K562 (cell line): ENCODE measurements at regions not wholly inside any gene's neighbourhood (a gene's known extent, or its start where the extent isn't known, plus 50 kb on each side); places are given as distances from the start of the nearest gene placed in this dataset.

Source experiments
- ATAC-seq: fragments of 200-7000 bp; cut with Tn5 transposase; 3 replicates; pipeline ENCODE4 v1.9.1; 2020; ENCODE audit warnings: moderate library complexity
- BruUV-seq: library from RNA; stranded (reverse); fragments of 400-500 nt; replicated peaks from 2 replicates; lab custom pipeline; 2021; lab: Mats Ljungman, UMichigan
- CTCF ChIA-PET: fragments of 300-600 bp; formaldehyde crosslinking; extraction: SDS; loops from one replicate; lab custom pipeline; 2021; ENCODE audit warnings: low intra/inter-chr PET ratio; lab: Yijun Ruan, JAX
- POLR2A ChIA-PET: fragments of 300-600, 350-650 bp; sonication (Branson Sonifier 250); formaldehyde crosslinking; extraction: SDS; loops from one replicate; lab custom pipeline; 2021; ENCODE audit warnings: antibody characterized with exemption, inconsistent platforms; lab: Yijun Ruan, JAX
- DNase-seq, 4 experiments: peaks; one replicate each; pipeline versions ENCODE4 v3.0.0 to v3.0.0-alpha.2; 2011 to 2018; ENCODE audit warnings: low spot score in 3 of 4, mixed read lengths in 3 of 4; ENCODE audit errors: extremely low read depth in 1 of 4
- FAIRE-seq: peaks from 2 replicates; lab custom pipeline; 2011; peaks lifted over from hg19 to GRCh38; lab: Jason Lieb, UNC
- H2AFZ ChIP-seq: 2 replicates; pipeline ENCODE4 v1.6.0; 2011; ENCODE audit warnings: low read depth, low read length, control low read depth, inconsistent platforms
- H3K27ac ChIP-seq: fragments of 200-600 bp; 3 replicates; pipeline ENCODE4 v1.8.0; 2011; ENCODE audit warnings: low read depth, mild to moderate bottlenecking, control low read depth, inconsistent platforms, low read length, moderate library complexity, mixed read lengths; ENCODE audit errors: extremely low read depth
- H3K27me3 ChIP-seq, 2 experiments: fragments of 300-600 bp in 1 of 2; 2 replicates in 1 of 2; 3 replicates in 1 of 2; pipeline versions ENCODE4 v1.6.0 to v1.8.0; 2011; ENCODE audit warnings: inconsistent platforms in 2 of 2, low read length in 2 of 2, mild to moderate bottlenecking in 1 of 2, mixed read lengths in 1 of 2, moderate library complexity in 1 of 2; ENCODE audit not compliant: control insufficient read depth in 2 of 2, insufficient read depth in 2 of 2
- H3K36me3 ChIP-seq: fragments of 300-600 bp; 3 replicates; pipeline ENCODE4 v1.8.0; 2011; ENCODE audit warnings: mild to moderate bottlenecking, low read length, inconsistent platforms; ENCODE audit not compliant: control insufficient read depth, insufficient read depth
- H3K4me1 ChIP-seq, 2 experiments: fragments of 200-600 bp in 1 of 2; replicated peaks in 1 of 2; 2 replicates in 1 of 2; 3 replicates in 1 of 2; pipeline versions ENCODE4 v1.5.1 to v1.8.0; 2011; ENCODE audit warnings: inconsistent platforms in 2 of 2, low read length in 2 of 2, mild to moderate bottlenecking in 1 of 2, mixed read lengths in 1 of 2, moderate library complexity in 1 of 2; ENCODE audit not compliant: control insufficient read depth in 2 of 2, insufficient read depth in 2 of 2
- H3K4me2 ChIP-seq: 2 replicates; pipeline ENCODE4 v1.6.1; 2011; ENCODE audit warnings: low read length, control low read depth, inconsistent platforms, mixed read lengths; ENCODE audit not compliant: insufficient read depth
- H3K4me3 ChIP-seq: fragments of 200-600 bp; sonication (generic), shearing (Covaris generic); 2 replicates; pipeline ENCODE4 v1.5.1; 2016; ENCODE audit warnings: control low read depth, inconsistent platforms
- H3K79me2 ChIP-seq: fragments of 200-600 bp; 3 replicates; pipeline ENCODE4 v1.8.0; 2011; ENCODE audit warnings: low read length, inconsistent platforms; ENCODE audit not compliant: control insufficient read depth, insufficient read depth
- H3K9ac ChIP-seq, 2 experiments: 2 replicates each; pipeline versions ENCODE4 v1.6.0 to v1.6.1; 2011; ENCODE audit warnings: low read depth in 2 of 2, low read length in 2 of 2, control low read depth in 1 of 2, inconsistent platforms in 1 of 2, mild to moderate bottlenecking in 1 of 2, mixed read lengths in 1 of 2; ENCODE audit not compliant: insufficient read depth in 1 of 2
- H3K9me1 ChIP-seq: one replicate; pipeline ENCODE4 v1.6.0; 2011; ENCODE audit warnings: inconsistent platforms, mild to moderate bottlenecking, low read length, moderate library complexity; ENCODE audit not compliant: control insufficient read depth, insufficient read depth
- H3K9me3 ChIP-seq: replicated peaks from 2 replicates; pipeline ENCODE4 v1.5.1; 2011; ENCODE audit warnings: low read depth, low read length, inconsistent platforms; ENCODE audit not compliant: control insufficient read depth, insufficient read depth
- H4K20me1 ChIP-seq: replicated peaks from 2 replicates; pipeline ENCODE4 v1.6.1; 2011; ENCODE audit warnings: low read length, inconsistent platforms, mixed read lengths; ENCODE audit not compliant: control insufficient read depth, insufficient read depth
- ATF7 ChIP-seq: fragments of 450-650 bp; IDR thresholded peaks from 2 replicates; pipeline ENCODE4 v1.7.1; 2014; ENCODE audit warnings: mild to moderate bottlenecking, moderate library complexity
- BHLHE40 ChIP-seq: IDR thresholded peaks from 2 replicates; pipeline ENCODE4 v1.6.1; 2011; ENCODE audit warnings: low read length, improper control_type of control experiment
- FOXO4 ChIP-seq: fragments of 450-650 bp; formaldehyde crosslinking; IDR thresholded peaks from 2 replicates; pipeline ENCODE4 v1.4.0; 2020; ENCODE audit warnings: mild to moderate bottlenecking, moderate library complexity
- NFIC ChIP-seq: fragments of 450-650 bp; IDR thresholded peaks from 2 replicates; pipeline ENCODE4 v1.6.1; 2017; ENCODE audit warnings: mild to moderate bottlenecking, inconsistent platforms
- NRF1 ChIP-seq, 2 experiments: fragments of 450-650 bp; IDR thresholded peaks in 1 of 2; conservative IDR thresholded peaks in 1 of 2; 2 replicates each; pipeline ENCODE4 v1.6.1; 2014; ENCODE audit warnings: mild to moderate bottlenecking in 2 of 2
- RBM22 ChIP-seq: fragments of 200-400 bp; formaldehyde crosslinking; IDR thresholded peaks from 2 replicates; pipeline ENCODE4 v1.6.1; 2018; ENCODE audit warnings: low read length, low read depth; ENCODE audit not compliant: poor library complexity, severe bottlenecking
- SLC30A9 ChIP-seq: fragments of 250-450 bp; sonication (Bioruptor Pico); IDR thresholded peaks from 2 replicates; pipeline ENCODE4 v1.8.0; 2022; ENCODE audit warnings: mild to moderate bottlenecking, moderate library complexity
- SMAD3 ChIP-seq: fragments of 450-650 bp; formaldehyde crosslinking; conservative IDR thresholded peaks from 2 replicates; pipeline ENCODE4 v1.4.0; 2020; ENCODE audit warnings: mild to moderate bottlenecking
- SMARCE1 ChIP-seq: fragments of 450-650 bp; IDR thresholded peaks from 2 replicates; pipeline ENCODE4 v1.7.1; 2016; ENCODE audit warnings: mild to moderate bottlenecking
- SNIP1 ChIP-seq: fragments of 450-650 bp; IDR thresholded peaks from 2 replicates; pipeline ENCODE4 v1.7.1; 2017; ENCODE audit warnings: low read depth, mild to moderate bottlenecking
- ZBTB49 ChIP-seq: sonication (generic); formaldehyde crosslinking; IDR thresholded peaks from 2 replicates; pipeline ENCODE4 v1.8.0; 2022; ENCODE audit warnings: missing genetic modification reagents, mild to moderate bottlenecking, borderline replicate concordance
- ZNF778 ChIP-seq: fragments of 450-650 bp; formaldehyde crosslinking; IDR thresholded peaks from 2 replicates; pipeline ENCODE4 v1.4.0; 2020; ENCODE audit warnings: mild to moderate bottlenecking, moderate library complexity
- whole genome bisulfite sequencing: fragments of 100-300 bp; shearing (Covaris generic); methylation state at CpG from one replicate; pipeline ENCODE4 v1.1.6; 2016; ENCODE audit warnings: low coverage, mixed read lengths; ENCODE audit not compliant: insufficient coverage; ENCODE audit errors: missing lambda C conversion rate; 5-methylcytosine and 5-hydroxymethylcytosine counted together
- in situ Hi-C: fragments of 300-500 bp; cut with MboI; formaldehyde crosslinking; loops from 4 replicates; pipeline ENCODE4 v1.15.0; 2018; ENCODE audit warnings: inconsistent platforms, mixed read lengths
- intact Hi-C: fragments of 100-400 bp; cut with micrococcal nuclease; formaldehyde crosslinking; loops from 2 replicates; pipeline ENCODE4 v1.14.2; 2022
- TF ChIP-seq, protein P1 (sequence below): fragments of 250-450 bp; sonication (Bioruptor Pico); IDR thresholded peaks from 2 replicates; pipeline ENCODE4 v1.8.0; 2021; ENCODE audit warnings: moderate library complexity, mild to moderate bottlenecking, inconsistent platforms
- TF ChIP-seq, protein P2 (sequence below): fragments of 250-450 bp; sonication (Bioruptor Pico); IDR thresholded peaks from 2 replicates; pipeline ENCODE4 v1.8.0; 2021; ENCODE audit warnings: moderate library complexity, mild to moderate bottlenecking, inconsistent platforms

GRCh38 chr6:938271-938905 lies 245.4 kb upstream of the EXOC2 start:
- POLR2A ChIA-PET, result no interaction called here
- no peaks in the 10 kb centered on the region for H3K36me3 ChIP-seq
- TF ChIP-seq ZBTB49, result no peak
- TF ChIP-seq, protein P1, sequence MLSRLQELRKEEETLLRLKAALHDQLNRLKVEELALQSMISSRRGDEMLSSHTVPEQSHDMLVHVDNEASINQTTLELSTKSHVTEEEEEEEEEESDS (CRISPR knock-in tag), result no peak
- TF ChIP-seq SMARCE1, result no peak
- TF ChIP-seq ATF7, result no peak
- TF ChIP-seq FOXO4, result no peak
- TF ChIP-seq NRF1 (conservative IDR thresholded peaks at IDR 0.05 in 1 of 2, IDR thresholded peaks at IDR 0.05 in 1 of 2), result no peak
- TF ChIP-seq ZNF778 (CRISPR knock-in tag), result no peak
- TF ChIP-seq SNIP1, result no peak
- TF ChIP-seq, protein P2, sequence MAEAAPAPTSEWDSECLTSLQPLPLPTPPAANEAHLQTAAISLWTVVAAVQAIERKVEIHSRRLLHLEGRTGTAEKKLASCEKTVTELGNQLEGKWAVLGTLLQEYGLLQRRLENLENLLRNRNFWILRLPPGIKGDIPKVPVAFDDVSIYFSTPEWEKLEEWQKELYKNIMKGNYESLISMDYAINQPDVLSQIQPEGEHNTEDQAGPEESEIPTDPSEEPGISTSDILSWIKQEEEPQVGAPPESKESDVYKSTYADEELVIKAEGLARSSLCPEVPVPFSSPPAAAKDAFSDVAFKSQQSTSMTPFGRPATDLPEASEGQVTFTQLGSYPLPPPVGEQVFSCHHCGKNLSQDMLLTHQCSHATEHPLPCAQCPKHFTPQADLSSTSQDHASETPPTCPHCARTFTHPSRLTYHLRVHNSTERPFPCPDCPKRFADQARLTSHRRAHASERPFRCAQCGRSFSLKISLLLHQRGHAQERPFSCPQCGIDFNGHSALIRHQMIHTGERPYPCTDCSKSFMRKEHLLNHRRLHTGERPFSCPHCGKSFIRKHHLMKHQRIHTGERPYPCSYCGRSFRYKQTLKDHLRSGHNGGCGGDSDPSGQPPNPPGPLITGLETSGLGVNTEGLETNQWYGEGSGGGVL, result no peak
- no peak for TF ChIP-seq NFIC
- TF ChIP-seq SMAD3 (CRISPR knock-in tag), result no peak
- TF ChIP-seq BHLHE40, result no peak
- TF ChIP-seq RBM22, result no peak
- TF ChIP-seq SLC30A9 (CRISPR knock-in tag), result no peak

More at GRCh38 chr6:938271-938905, 245.4 kb upstream of the EXOC2 start:
- Histone ChIP-seq H3K9ac (no peak overlapping the region), H2AFZ (no peak overlapping the region), H3K9me3 (no peaks in the 10 kb centered on the region), H3K9me1 (no peaks in the 10 kb centered on the region), H3K4me1 (no peaks in the 10 kb centered on the region), H3K4me2 (no peak overlapping the region), H3K27me3 (peaks cover 7 to 42% of the 10 kb centered on the region in 2 experiments; a peak in 4 of 5 replicates), H4K20me1 (no peaks in the 10 kb centered on the region; the same call in 1 of the 2 replicates), H3K79me2 (no peaks in the 10 kb centered on the region), H3K27ac (no peak overlapping the region), H3K4me3 (no peak overlapping the region)
- no peak for ATAC-seq
- no peak for FAIRE-seq
- DNase-seq, result no peak
- in situ Hi-C loops, result no loop called here
- intact Hi-C loops, result no loop called here
- WGBS, result 0% methylated on average over 16 of the region's 16 CpGs
- CTCF ChIA-PET, result no interaction called here
- no TSS peak for BruUV-seq
